ENCODE measurements at regions not wholly inside any gene's neighbourhood (a gene's known extent, or its start where the extent isn't known, plus 50 kb on each side); places are given as distances from the start of the nearest gene placed in this dataset.

DNA sequence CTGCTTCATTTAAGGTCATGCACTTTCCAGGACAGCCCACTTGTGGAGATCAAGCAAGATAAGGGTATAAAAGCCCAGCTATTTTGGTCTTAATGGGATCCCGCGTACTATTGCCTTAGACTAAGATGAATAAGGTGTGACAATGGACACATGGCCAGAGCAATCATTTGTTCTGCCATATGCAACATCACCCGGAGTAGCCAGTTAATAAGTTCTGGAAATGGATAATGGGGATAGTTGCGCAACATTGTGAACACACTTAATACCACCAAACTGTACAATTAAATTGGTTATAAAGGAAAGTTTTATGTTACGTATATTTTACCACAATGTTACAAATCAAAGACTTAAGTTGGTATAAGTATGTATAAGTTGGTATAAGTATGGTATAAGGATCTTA is 674.5 kb downstream of the HDGFL1 start:
- no peaks in the 10 kb centered on the region for H3K4me1 Mint-ChIP-seq
- peaks cover 0 to 15% (median 4%) of the 10 kb centered on the region in 3 donors for H3K9me3 Mint-ChIP-seq
- H3K27ac Mint-ChIP-seq, result no peak overlapping the region
- no peak overlapping the region for H3K4me3 Mint-ChIP-seq
- ChIA-PET CTCF (no interaction called here), POLR2A (no interaction called here)
- no peak for ATAC-seq (replicated peaks in 1 of 4)
- Histone ChIP-seq H3K27me3 (replicated peaks in 1 of 2; ENCODE audit: control insufficient read depth in 2 of 2, extremely low read depth in 1 of 2, insufficient read depth in 2 of 2, low read length in 1 of 2) (no peaks in the 10 kb centered on the region), H3K27ac (ENCODE audit: low read length) (no peak overlapping the region), H3K36me3 (ENCODE audit: control insufficient read depth in 2 of 2, extremely low read depth in 1 of 2, insufficient read depth in 1 of 2, low read length in 1 of 2) (no peaks in the 10 kb centered on the region), H3K4me3 (ENCODE audit: control insufficient read depth in 1 of 2, extremely low read depth in 1 of 2, low read length in 1 of 2) (no peak overlapping the region), H3K4me1 (ENCODE audit: control insufficient read depth in 1 of 2, extremely low read depth in 1 of 2, insufficient read depth in 2 of 2, low read length in 2 of 2) (no peaks in the 10 kb centered on the region), H3K9me3 (no peaks in the 10 kb centered on the region)
- no peaks in the 10 kb centered on the region for H3K27me3 Mint-ChIP-seq
- H3K36me3 Mint-ChIP-seq, result no peaks in the 10 kb centered on the region
- no CpG with 5 or more reads among the region's 5 CpGs for WGBS (ENCODE audit: insufficient coverage)
- no peak for DNase-seq

DNA sequence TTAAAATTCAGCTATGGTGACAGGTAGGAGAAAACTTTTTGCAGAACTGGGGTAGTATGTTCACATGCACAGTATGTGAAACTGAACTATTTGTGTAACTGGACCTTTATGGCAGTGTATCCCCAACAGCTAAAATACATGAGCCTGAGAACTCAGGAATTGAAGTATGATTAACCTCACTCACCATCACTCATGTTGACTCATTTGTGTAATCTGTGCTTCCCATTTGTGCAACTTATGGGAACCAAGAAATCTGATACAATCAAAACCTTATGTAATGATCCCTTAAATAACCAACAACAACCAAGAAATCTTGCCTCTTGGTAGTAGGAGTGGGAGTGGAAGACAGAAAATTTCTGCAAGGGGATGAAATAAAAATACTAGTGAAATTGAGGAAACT is 674.9 kb downstream of the HDGFL1 start:
- Histone ChIP-seq H3K4me3 (ENCODE audit: control insufficient read depth in 1 of 2, extremely low read depth in 1 of 2, low read length in 1 of 2) (no peak overlapping the region), H3K27ac (ENCODE audit: low read length) (no peak overlapping the region), H3K27me3 (replicated peaks in 1 of 2; ENCODE audit: control insufficient read depth in 2 of 2, extremely low read depth in 1 of 2, insufficient read depth in 2 of 2, low read length in 1 of 2) (no peaks in the 10 kb centered on the region), H3K4me1 (ENCODE audit: control insufficient read depth in 1 of 2, extremely low read depth in 1 of 2, insufficient read depth in 2 of 2, low read length in 2 of 2) (no peaks in the 10 kb centered on the region), H3K36me3 (ENCODE audit: control insufficient read depth in 2 of 2, extremely low read depth in 1 of 2, insufficient read depth in 1 of 2, low read length in 1 of 2) (no peaks in the 10 kb centered on the region), H3K9me3 (no peaks in the 10 kb centered on the region)
- no peak overlapping the region for H3K4me3 Mint-ChIP-seq
- peaks cover 0 to 15% (median 4%) of the 10 kb centered on the region in 3 donors for H3K9me3 Mint-ChIP-seq
- ATAC-seq (replicated peaks in 1 of 4), result no peak
- no peaks in the 10 kb centered on the region for H3K36me3 Mint-ChIP-seq
- ChIA-PET POLR2A (no interaction called here), CTCF (no interaction called here)
- no peak for DNase-seq
- H3K27me3 Mint-ChIP-seq, result no peaks in the 10 kb centered on the region
- H3K4me1 Mint-ChIP-seq, result no peaks in the 10 kb centered on the region
- no peak overlapping the region for H3K27ac Mint-ChIP-seq

DNA sequence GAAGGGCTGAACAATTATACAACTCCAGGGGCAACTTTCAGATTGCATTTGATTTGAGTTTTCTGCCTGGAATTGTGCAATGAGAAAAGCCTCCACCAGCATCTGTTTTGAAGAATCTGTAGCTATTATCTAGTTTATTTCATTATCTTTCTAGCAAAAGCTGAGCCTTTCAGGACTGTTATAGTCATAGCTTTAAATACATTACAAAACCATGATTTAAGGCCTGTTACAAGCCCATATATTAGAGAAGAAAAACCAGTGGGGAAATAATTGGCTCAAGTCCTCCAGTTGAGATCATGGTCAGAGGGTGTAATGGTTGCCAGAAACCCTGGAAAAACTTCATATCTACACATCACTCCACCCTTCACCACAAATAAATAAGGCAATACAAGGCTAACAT is 676.2 kb downstream of the HDGFL1 start:
- no peaks in the 10 kb centered on the region for H3K27me3 ChIP-seq (replicated peaks in 1 of 2; ENCODE audit: control insufficient read depth in 2 of 2, extremely low read depth in 1 of 2, insufficient read depth in 2 of 2, low read length in 1 of 2)
- no peak overlapping the region for H3K27ac Mint-ChIP-seq
- POLR2A ChIA-PET, result interaction anchor here in 1 of 2 donors (0.6 kb wide), 1 partner anchor 802 kb away, joined by 3 read pairs; no protein-coding TSS in a partner anchor
- DNase-seq, result no peak
- no peaks in the 10 kb centered on the region for H3K36me3 ChIP-seq (ENCODE audit: control insufficient read depth in 2 of 2, extremely low read depth in 1 of 2, insufficient read depth in 1 of 2, low read length in 1 of 2)
- H3K4me1 Mint-ChIP-seq, result no peaks in the 10 kb centered on the region
- no peaks in the 10 kb centered on the region for H3K9me3 ChIP-seq
- H3K9me3 Mint-ChIP-seq, result peaks cover 0 to 13% (median 4%) of the 10 kb centered on the region in 3 donors
- no peaks in the 10 kb centered on the region for H3K27me3 Mint-ChIP-seq
- CTCF ChIA-PET, result no interaction called here
- no peaks in the 10 kb centered on the region for H3K4me1 ChIP-seq (ENCODE audit: control insufficient read depth in 1 of 2, extremely low read depth in 1 of 2, insufficient read depth in 2 of 2, low read length in 2 of 2)
- ATAC-seq (replicated peaks in 1 of 4), result no peak
- no peaks in the 10 kb centered on the region for H3K36me3 Mint-ChIP-seq
- no peak overlapping the region for H3K4me3 ChIP-seq (ENCODE audit: control insufficient read depth in 1 of 2, extremely low read depth in 1 of 2, low read length in 1 of 2)
- no peak overlapping the region for H3K27ac ChIP-seq (ENCODE audit: low read length)
- no peak overlapping the region for H3K4me3 Mint-ChIP-seq

DNA sequence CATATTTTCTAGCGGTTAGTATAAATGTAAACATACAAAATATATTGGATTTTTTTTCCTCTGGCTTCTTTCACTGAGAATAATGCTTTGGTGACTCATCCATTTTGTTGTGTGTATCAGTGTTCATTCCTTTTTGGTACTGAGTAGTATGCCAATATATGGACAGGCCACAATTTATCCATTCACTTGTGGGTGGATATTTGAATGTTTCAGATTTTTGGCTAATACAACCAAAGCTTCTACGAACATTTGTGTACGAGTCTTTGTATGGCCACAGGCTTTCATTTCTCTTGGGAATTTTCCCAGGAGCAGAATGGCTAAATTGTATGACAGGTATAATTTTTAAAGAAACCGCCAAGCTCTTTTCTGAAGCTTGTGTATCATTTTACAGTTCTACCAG is 677.5 kb downstream of the HDGFL1 start:
- Histone ChIP-seq H3K4me3 (ENCODE audit: control insufficient read depth in 1 of 2, extremely low read depth in 1 of 2, low read length in 1 of 2) (no peak overlapping the region), H3K36me3 (ENCODE audit: control insufficient read depth in 2 of 2, extremely low read depth in 1 of 2, insufficient read depth in 1 of 2, low read length in 1 of 2) (no peaks in the 10 kb centered on the region), H3K9me3 (no peaks in the 10 kb centered on the region), H3K27ac (ENCODE audit: low read length) (no peak overlapping the region), H3K27me3 (replicated peaks in 1 of 2; ENCODE audit: control insufficient read depth in 2 of 2, extremely low read depth in 1 of 2, insufficient read depth in 2 of 2, low read length in 1 of 2) (no peaks in the 10 kb centered on the region), H3K4me1 (ENCODE audit: control insufficient read depth in 1 of 2, extremely low read depth in 1 of 2, insufficient read depth in 2 of 2, low read length in 2 of 2) (no peaks in the 10 kb centered on the region)
- Mint-ChIP-seq H3K36me3 (no peaks in the 10 kb centered on the region), H3K4me1 (no peaks in the 10 kb centered on the region), H3K27me3 (no peaks in the 10 kb centered on the region), H3K27ac (no peak overlapping the region), H3K9me3 (peaks cover 0 to 13% (median 6%) of the 10 kb centered on the region in 3 donors), H3K4me3 (no peak overlapping the region)
- ATAC-seq (replicated peaks in 1 of 4) (no peak), DNase-seq (no peak)
- WGBS (ENCODE audit: insufficient coverage), result no CpG with 5 or more reads among the region's 4 CpGs
- ChIA-PET POLR2A (no interaction called here), CTCF (no interaction called here)

DNA sequence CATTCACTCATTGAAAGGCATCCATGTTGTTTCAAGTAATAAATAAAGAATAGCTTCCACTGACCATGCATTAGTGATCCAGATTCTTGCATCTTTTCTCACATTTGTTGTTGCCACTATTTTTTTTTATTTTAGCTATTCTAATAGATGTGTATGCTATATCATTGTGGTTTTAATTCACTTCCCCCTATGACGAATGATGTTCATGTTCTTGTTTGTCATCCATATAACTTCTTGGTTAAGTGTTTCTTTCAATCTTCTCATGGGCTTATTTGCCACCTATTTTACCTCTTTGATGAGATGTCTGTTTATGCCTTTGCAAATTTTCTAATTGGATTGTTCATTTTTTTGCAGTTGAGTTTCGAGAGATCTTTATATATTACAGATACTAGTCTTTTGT is 681.2 kb downstream of the HDGFL1 start:
- no peaks in the 10 kb centered on the region for H3K36me3 ChIP-seq (ENCODE audit: control insufficient read depth in 2 of 2, extremely low read depth in 1 of 2, insufficient read depth in 1 of 2, low read length in 1 of 2)
- Mint-ChIP-seq H3K27ac (no peak overlapping the region), H3K4me3 (no peak overlapping the region), H3K27me3 (no peaks in the 10 kb centered on the region), H3K9me3 (peaks cover 0 to 26% (median 5%) of the 10 kb centered on the region in 3 donors), H3K4me1 (no peaks in the 10 kb centered on the region), H3K36me3 (no peaks in the 10 kb centered on the region)
- H3K4me1 ChIP-seq (ENCODE audit: control insufficient read depth in 1 of 2, extremely low read depth in 1 of 2, insufficient read depth in 2 of 2, low read length in 2 of 2), result no peaks in the 10 kb centered on the region
- H3K4me3 ChIP-seq (ENCODE audit: control insufficient read depth in 1 of 2, extremely low read depth in 1 of 2, low read length in 1 of 2), result no peak overlapping the region
- no CpG with 5 or more reads among the region's 2 CpGs for WGBS (ENCODE audit: insufficient coverage)
- H3K27ac ChIP-seq (ENCODE audit: low read length), result no peak overlapping the region
- ChIA-PET POLR2A (no interaction called here), CTCF (no interaction called here)
- H3K9me3 ChIP-seq, result no peaks in the 10 kb centered on the region
- DNase-seq (no peak), ATAC-seq (replicated peaks in 1 of 4) (no peak)
- no peaks in the 10 kb centered on the region for H3K27me3 ChIP-seq (replicated peaks in 1 of 2; ENCODE audit: control insufficient read depth in 2 of 2, extremely low read depth in 1 of 2, insufficient read depth in 2 of 2, low read length in 1 of 2)

DNA sequence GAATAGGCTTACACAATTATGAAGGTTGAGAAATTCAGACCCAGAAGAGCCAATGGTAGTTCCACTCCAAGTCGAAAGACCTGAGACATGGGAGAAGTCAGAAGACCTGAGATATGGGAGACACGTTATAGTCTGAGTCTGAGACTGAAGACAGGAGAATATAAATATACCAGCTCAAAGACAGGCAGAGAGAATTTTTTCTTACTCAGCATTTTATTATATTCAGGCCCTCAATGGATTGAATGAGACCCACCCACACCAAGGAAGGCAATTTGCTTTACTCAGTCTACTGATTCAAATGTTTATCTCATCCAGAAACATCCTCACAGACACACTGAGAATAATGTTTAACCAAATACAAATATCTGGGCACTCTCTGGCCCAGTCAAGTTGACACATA is 693.5 kb downstream of the HDGFL1 start:
- H3K9me3 Mint-ChIP-seq, result peaks cover 8 to 30% (median 21%) of the 10 kb centered on the region in 3 donors
- Histone ChIP-seq H3K27me3 (replicated peaks in 1 of 2; ENCODE audit: control insufficient read depth in 2 of 2, extremely low read depth in 1 of 2, insufficient read depth in 2 of 2, low read length in 1 of 2) (no peaks in the 10 kb centered on the region), H3K27ac (ENCODE audit: low read length) (no peak overlapping the region), H3K36me3 (ENCODE audit: control insufficient read depth in 2 of 2, extremely low read depth in 1 of 2, insufficient read depth in 1 of 2, low read length in 1 of 2) (no peaks in the 10 kb centered on the region), H3K4me1 (ENCODE audit: control insufficient read depth in 1 of 2, extremely low read depth in 1 of 2, insufficient read depth in 2 of 2, low read length in 2 of 2) (no peaks in the 10 kb centered on the region), H3K9me3 (no peaks in the 10 kb centered on the region), H3K4me3 (ENCODE audit: control insufficient read depth in 1 of 2, extremely low read depth in 1 of 2, low read length in 1 of 2) (no peak overlapping the region)
- CTCF ChIA-PET, result no interaction called here
- H3K27ac Mint-ChIP-seq, result no peak overlapping the region
- no peaks in the 10 kb centered on the region for H3K4me1 Mint-ChIP-seq
- DNase-seq, result no peak
- no CpG with 5 or more reads among the region's 2 CpGs for WGBS (ENCODE audit: insufficient coverage)
- POLR2A ChIA-PET, result no interaction called here
- ATAC-seq (replicated peaks in 1 of 4), result no peak
- H3K27me3 Mint-ChIP-seq, result peaks cover 0 to 4% of the 10 kb centered on the region in 2 donors
- H3K36me3 Mint-ChIP-seq, result no peaks in the 10 kb centered on the region
- no peak overlapping the region for H3K4me3 Mint-ChIP-seq

DNA sequence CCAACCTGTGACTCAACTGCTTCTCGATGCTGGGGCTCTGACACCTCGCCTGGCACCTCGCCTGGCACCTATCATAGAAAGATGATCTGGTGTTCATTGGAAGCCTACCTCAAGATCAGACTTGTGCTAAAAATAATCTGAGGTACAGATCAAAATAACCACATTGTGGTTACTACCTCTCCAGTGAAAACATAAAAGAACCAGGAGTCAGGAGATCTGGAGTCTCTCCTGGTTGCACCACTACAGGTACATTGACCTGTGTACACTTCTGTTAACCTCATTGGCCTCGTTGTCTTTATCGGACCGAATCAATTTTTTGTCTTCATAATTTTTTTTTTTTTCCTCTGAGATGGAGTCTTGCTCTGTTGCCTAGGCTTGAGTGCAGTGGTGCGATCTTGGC is 695.9 kb downstream of the HDGFL1 start:
- ATAC-seq (replicated peaks in 1 of 4), result no peak
- peaks cover 0 to 3% of the 10 kb centered on the region in 2 donors for H3K27me3 Mint-ChIP-seq
- no peaks in the 10 kb centered on the region for H3K9me3 ChIP-seq

More for the DNA sequence above, 695.9 kb downstream of the HDGFL1 start:
- CTCF ChIA-PET, result no interaction called here
- no peak overlapping the region for H3K27ac ChIP-seq (ENCODE audit: low read length)
- H3K4me3 Mint-ChIP-seq, result no peak overlapping the region
- no peaks in the 10 kb centered on the region for H3K27me3 ChIP-seq (replicated peaks in 1 of 2; ENCODE audit: control insufficient read depth in 2 of 2, extremely low read depth in 1 of 2, insufficient read depth in 2 of 2, low read length in 1 of 2)
- no peaks in the 10 kb centered on the region for H3K4me1 ChIP-seq (ENCODE audit: control insufficient read depth in 1 of 2, extremely low read depth in 1 of 2, insufficient read depth in 2 of 2, low read length in 2 of 2)
- no peaks in the 10 kb centered on the region for H3K4me1 Mint-ChIP-seq
- no peak overlapping the region for H3K27ac Mint-ChIP-seq
- DNase-seq, result no peak
- H3K9me3 Mint-ChIP-seq, result peaks cover 3 to 18% (median 13%) of the 10 kb centered on the region in 3 donors
- no peak overlapping the region for H3K4me3 ChIP-seq (ENCODE audit: control insufficient read depth in 1 of 2, extremely low read depth in 1 of 2, low read length in 1 of 2)
- POLR2A ChIA-PET, result no interaction called here
- WGBS (ENCODE audit: insufficient coverage), result 89% methylated on average over 5 of the region's 7 CpGs
- no peaks in the 10 kb centered on the region for H3K36me3 Mint-ChIP-seq
- H3K36me3 ChIP-seq (ENCODE audit: control insufficient read depth in 2 of 2, extremely low read depth in 1 of 2, insufficient read depth in 1 of 2, low read length in 1 of 2), result no peaks in the 10 kb centered on the region

Measured in T-cell (primary cell).